GM23248 (cell line): ENCODE measurements at regions not wholly inside any gene's neighbourhood (a gene's known extent, or its start where the extent isn't known, plus 50 kb on each side); places are given as distances from the start of the nearest gene placed in this dataset.

ENCODE experiments used
- DNase-seq: peaks from one replicate; pipeline ENCODE4 v3.0.0-alpha.2; 2015
- H2AFZ ChIP-seq: fragments of 200-600 bp; sonication (generic); 2 replicates; pipeline ENCODE4 v1.6.1; 2016; ENCODE audit warnings: antibody characterized with exemption
- H3F3A ChIP-seq: fragments of 200-600 bp; sonication (generic); 2 replicates; pipeline ENCODE4 v1.6.1; 2016; ENCODE audit warnings: mild to moderate bottlenecking, antibody characterized with exemption, mixed run types; ENCODE audit not compliant: insufficient read depth
- H3K27ac ChIP-seq: fragments of 200-600 bp; sonication (generic); 2 replicates; pipeline ENCODE4 v1.5.1; 2016; ENCODE audit warnings: mild to moderate bottlenecking
- H3K27me3 ChIP-seq: fragments of 200-600 bp; sonication (generic); replicated peaks from 2 replicates; pipeline ENCODE4 v1.6.1; 2016; ENCODE audit warnings: mild to moderate bottlenecking; ENCODE audit not compliant: insufficient read depth
- H3K36me3 ChIP-seq: fragments of 200-600 bp; sonication (generic); 2 replicates; pipeline ENCODE4 v1.6.1; 2016; ENCODE audit warnings: low read depth, mild to moderate bottlenecking
- H3K4me1 ChIP-seq: fragments of 200-600 bp; sonication (generic); 2 replicates; pipeline ENCODE4 v1.6.1; 2016; ENCODE audit warnings: mild to moderate bottlenecking; ENCODE audit not compliant: insufficient read depth
- H3K4me2 ChIP-seq: fragments of 200-600 bp; sonication (generic); one replicate; pipeline ENCODE4 v1.6.1; 2016; ENCODE audit warnings: mild to moderate bottlenecking; ENCODE audit not compliant: unreplicated experiment
- H3K4me3 ChIP-seq: fragments of 200-600 bp; sonication (generic); 2 replicates; pipeline ENCODE4 v1.5.1; 2016; ENCODE audit warnings: mild to moderate bottlenecking
- H3K79me2 ChIP-seq: fragments of 200-600 bp; sonication (generic); 2 replicates; pipeline ENCODE4 v1.6.1; 2016; ENCODE audit warnings: mild to moderate bottlenecking; ENCODE audit not compliant: insufficient read depth
- H3K9ac ChIP-seq: fragments of 200-600 bp; sonication (generic); 2 replicates; pipeline ENCODE4 v1.6.1; 2016; ENCODE audit warnings: mild to moderate bottlenecking
- H3K9me2 ChIP-seq: fragments of 200-600 bp; sonication (generic); 2 replicates; pipeline ENCODE4 v1.6.1; 2016; ENCODE audit warnings: mixed run types, mild to moderate bottlenecking, moderate library complexity; ENCODE audit not compliant: insufficient read depth
- H3K9me3 ChIP-seq: fragments of 200-600 bp; sonication (generic); one replicate; pipeline ENCODE4 v1.6.1; 2017; ENCODE audit warnings: low read depth
- H4K20me1 ChIP-seq: fragments of 200-600 bp; sonication (generic); 2 replicates; pipeline ENCODE4 v1.6.0; 2016; ENCODE audit not compliant: insufficient read depth
- EZH2 ChIP-seq: fragments of 200-600 bp; sonication (generic); IDR thresholded peaks from 2 replicates; pipeline ENCODE4 v1.6.1; 2018; ENCODE audit warnings: antibody characterized with exemption, mild to moderate bottlenecking; ENCODE audit not compliant: insufficient read depth, poor library complexity, severe bottlenecking
- EZH2phosphoT487 ChIP-seq: fragments of 200-600 bp; sonication (generic); IDR thresholded peaks from 2 replicates; pipeline ENCODE4 v1.6.1; 2018; ENCODE audit warnings: antibody characterized with exemption, moderate library complexity, mild to moderate bottlenecking, low read depth; ENCODE audit not compliant: insufficient read depth
- WGBS, 2 experiments: methylation state at CpG; one replicate each; pipeline ENCODE4 v1.1.6; 2015 to 2017; ENCODE audit warnings: low lambda C conversion rate in 2 of 2, low coverage in 1 of 2; ENCODE audit errors: missing lambda C conversion rate in 2 of 2; 5-methylcytosine and 5-hydroxymethylcytosine counted together
- in situ Hi-C: fragments of 300-500 bp; cut with MboI; formaldehyde crosslinking; loops from 2 replicates; pipeline ENCODE4 v1.15.0; 2020

DNA sequence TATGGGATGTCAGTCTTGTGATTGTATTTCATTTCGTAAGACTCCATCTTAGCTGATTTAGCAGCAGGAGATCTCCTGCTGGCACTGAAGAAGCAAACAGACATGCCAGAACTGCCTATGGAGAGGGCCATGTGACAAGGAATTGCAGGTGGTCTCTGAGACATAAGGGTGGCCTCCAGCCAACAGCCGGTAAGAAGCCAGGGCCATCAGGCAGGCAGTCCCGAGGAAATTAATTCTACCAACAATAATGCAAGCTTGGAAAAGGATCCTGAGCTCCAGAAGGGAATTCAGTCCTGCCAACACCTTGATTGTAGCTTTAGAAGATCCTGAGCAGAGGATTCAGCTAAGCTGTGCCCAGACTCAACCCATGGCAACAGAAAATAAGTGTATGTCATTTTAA is 87.1 kb upstream of the DNAJC10 start:
- in situ Hi-C loops = no loop called here
- WGBS, 2 experiments = 31 to 38% methylated on average over 3 of the region's 3 CpGs

DNA sequence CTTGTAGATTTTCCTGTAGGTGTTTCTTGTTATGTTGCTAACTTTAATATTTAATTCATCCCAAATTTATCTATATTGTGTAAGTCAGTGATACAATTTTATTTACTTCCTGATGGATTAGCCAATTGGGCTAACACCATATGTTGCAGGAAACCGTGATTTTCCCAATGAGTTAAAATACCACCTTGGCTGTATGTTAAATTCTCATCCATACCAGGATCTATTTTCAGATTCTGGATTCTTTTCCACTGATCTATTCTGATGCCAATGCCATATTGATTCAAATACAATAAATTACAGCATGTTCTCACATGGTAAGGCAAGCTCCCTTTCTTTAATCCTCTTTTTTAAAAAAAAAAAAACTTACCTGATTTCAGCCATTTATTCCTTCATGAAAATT is 85.8 kb upstream of the DNAJC10 start:
- Histone ChIP-seq H3K4me1 (no peaks in the 10 kb centered on the region), H3K27ac (no peak overlapping the region), H3K9me3 (no peaks in the 10 kb centered on the region), H3K4me2 (no peak overlapping the region), H3F3A (no peaks in the 10 kb centered on the region), H3K4me3 (no peak overlapping the region), H3K9me2 (no peaks in the 10 kb centered on the region), H3K9ac (no peak overlapping the region), H4K20me1 (no peaks in the 10 kb centered on the region), H3K79me2 (no peaks in the 10 kb centered on the region), H3K36me3 (no peaks in the 10 kb centered on the region), H2AFZ (no peak overlapping the region), H3K27me3 (no peaks in the 10 kb centered on the region)
- in situ Hi-C loops = no loop called here
- 90 to 94% methylated on average over 1 of the region's 1 CpG for WGBS, 2 experiments
- no peak for TF ChIP-seq EZH2phosphoT487
- no peak for TF ChIP-seq EZH2
- DNase-seq = no peak

More for the DNA sequence above, 87.1 kb upstream of the DNAJC10 start:
- no peak overlapping the region for H3K27ac ChIP-seq
- no peaks in the 10 kb centered on the region for H4K20me1 ChIP-seq
- no peaks in the 10 kb centered on the region for H3F3A ChIP-seq
- 0 out of 2 replicates have a peak overlapping the region, but pooled peaks have one; percentile 28 for H2AFZ ChIP-seq
- H3K9me3 ChIP-seq = no peaks in the 10 kb centered on the region
- TF ChIP-seq EZH2phosphoT487 = no peak
- no peak for TF ChIP-seq EZH2
- H3K79me2 ChIP-seq = no peaks in the 10 kb centered on the region
- no peak overlapping the region for H3K4me2 ChIP-seq
- H3K36me3 ChIP-seq = no peaks in the 10 kb centered on the region
- no peak overlapping the region for H3K9ac ChIP-seq
- H3K4me1 ChIP-seq = no peaks in the 10 kb centered on the region
- DNase-seq = no peak
- H3K27me3 ChIP-seq = no peaks in the 10 kb centered on the region
- no peaks in the 10 kb centered on the region for H3K9me2 ChIP-seq
- no peak overlapping the region for H3K4me3 ChIP-seq

GRCh38 chr2:182631299-182631698 is 84.8 kb upstream of the DNAJC10 start:
- H3K4me1 ChIP-seq = no peaks in the 10 kb centered on the region
- no peaks in the 10 kb centered on the region for H3K27me3 ChIP-seq
- H3K4me2 ChIP-seq = no peak overlapping the region
- H3K9ac ChIP-seq = no peak overlapping the region
- DNase-seq = no peak
- H3K9me2 ChIP-seq = no peaks in the 10 kb centered on the region
- H3K36me3 ChIP-seq = no peaks in the 10 kb centered on the region
- WGBS, 2 experiments = 83 to 87% methylated on average over 3 of the region's 3 CpGs
- H2AFZ ChIP-seq = no peak overlapping the region
- no peak overlapping the region for H3K4me3 ChIP-seq
- H3K27ac ChIP-seq = no peak overlapping the region
- no peaks in the 10 kb centered on the region for H3F3A ChIP-seq
- no peak for TF ChIP-seq EZH2phosphoT487
- TF ChIP-seq EZH2 = no peak
- H3K79me2 ChIP-seq = no peaks in the 10 kb centered on the region
- in situ Hi-C loops = no loop called here
- H4K20me1 ChIP-seq = no peaks in the 10 kb centered on the region
- no peaks in the 10 kb centered on the region for H3K9me3 ChIP-seq

- H3K4me2 ChIP-seq = no peak overlapping the region
- H3F3A ChIP-seq = no peaks in the 10 kb centered on the region
- no peak overlapping the region for H3K27ac ChIP-seq
- no peak overlapping the region; the same call in 1 of the 2 replicates for H2AFZ ChIP-seq
- no peaks in the 10 kb centered on the region for H3K9me3 ChIP-seq
- H3K4me3 ChIP-seq = no peak overlapping the region
- no peaks in the 10 kb centered on the region for H4K20me1 ChIP-seq
- H3K27me3 ChIP-seq = no peaks in the 10 kb centered on the region
- 90 to 92% methylated on average over 3 of the region's 3 CpGs for WGBS, 2 experiments
- H3K9me2 ChIP-seq = no peaks in the 10 kb centered on the region
- H3K9ac ChIP-seq = no peak overlapping the region
- TF ChIP-seq EZH2 (no peak), EZH2phosphoT487 (no peak)
- H3K36me3 ChIP-seq = no peaks in the 10 kb centered on the region
- H3K79me2 ChIP-seq = no peaks in the 10 kb centered on the region
- in situ Hi-C loops = no loop called here
- no peaks in the 10 kb centered on the region for H3K4me1 ChIP-seq
- DNase-seq = no peak
Observed at GRCh38 chr2:182634386-182634785, 81.7 kb upstream of the DNAJC10 start.

DNA sequence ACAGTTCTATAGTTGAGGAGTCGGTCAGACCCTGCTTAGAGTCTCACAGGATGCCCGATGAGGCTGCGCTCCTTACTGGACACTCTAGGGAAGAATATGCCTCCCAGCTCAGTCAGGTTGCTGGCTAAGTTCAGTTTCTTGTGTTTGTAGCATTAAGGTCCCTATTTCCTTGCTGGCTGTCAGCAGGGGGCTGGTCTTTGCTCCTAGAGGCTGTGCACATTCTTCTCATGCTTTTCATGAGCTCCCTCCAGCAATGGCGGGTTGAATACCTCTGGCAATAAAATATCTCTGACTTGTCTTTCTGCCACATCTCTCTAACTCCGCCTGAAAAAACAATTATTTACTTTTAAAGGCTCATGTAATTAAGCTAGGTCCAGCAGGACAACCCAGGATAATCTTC is 79.4 kb upstream of the DNAJC10 start:
- H3K79me2 ChIP-seq = no peaks in the 10 kb centered on the region
- no peaks in the 10 kb centered on the region for H3K9me2 ChIP-seq
- no peaks in the 10 kb centered on the region for H3K9me3 ChIP-seq
- DNase-seq = no peak
- TF ChIP-seq EZH2phosphoT487 = no peak
- TF ChIP-seq EZH2 = no peak
- no peak overlapping the region for H3K27ac ChIP-seq
- no peak overlapping the region for H3K4me3 ChIP-seq
- H4K20me1 ChIP-seq = no peaks in the 10 kb centered on the region
- H3K36me3 ChIP-seq = no peaks in the 10 kb centered on the region
- no peak overlapping the region for H2AFZ ChIP-seq
- H3K4me1 ChIP-seq = no peaks in the 10 kb centered on the region
- no peak overlapping the region for H3K9ac ChIP-seq
- H3K4me2 ChIP-seq = no peak overlapping the region
- H3K27me3 ChIP-seq = no peaks in the 10 kb centered on the region
- no peaks in the 10 kb centered on the region for H3F3A ChIP-seq
- 47 to 50% methylated on average over 5 of the region's 5 CpGs for WGBS, 2 experiments
- in situ Hi-C loops = no loop called here
